Loucy (cell line): ENCODE measurements at regions not wholly inside any gene's neighbourhood (a gene's known extent, or its start where the extent isn't known, plus 50 kb on each side); places are given as distances from the start of the nearest gene placed in this dataset.
A peak's percentile ranks its signal among the peaks of the same experiment; 100 is the strongest.
"Not testable (repeated sequence)": the region's sequence is repeated elsewhere in the genome, so short reads cannot be mapped to it uniquely, and the experiment has no call there.

ENCODE experiments used
- H2AFZ ChIP-seq: fragments of 200-600 bp; sonication (generic); 2 replicates; pipeline ENCODE4 v1.6.0; 2016; ENCODE audit warnings: antibody characterized with exemption, mild to moderate bottlenecking, low read length, moderate library complexity
- H3F3A ChIP-seq: fragments of 200-600 bp; 2 replicates; pipeline ENCODE4 v1.6.0; 2016; ENCODE audit warnings: antibody characterized with exemption, low read depth, mild to moderate bottlenecking
- H3K27me3 ChIP-seq: fragments of 200-600 bp; sonication (generic); 2 replicates; pipeline ENCODE4 v1.6.1; 2014; ENCODE audit warnings: low read length, mild to moderate bottlenecking; ENCODE audit not compliant: insufficient read depth, poor library complexity, severe bottlenecking
- H3K36me3 ChIP-seq: fragments of 200-600 bp; sonication (generic); 2 replicates; pipeline ENCODE4 v1.6.1; 2016; ENCODE audit warnings: low read length; ENCODE audit not compliant: insufficient read depth
- H3K4me1 ChIP-seq: fragments of 200-600 bp; sonication (generic); 2 replicates; pipeline ENCODE4 v1.5.1; 2014; ENCODE audit warnings: low read length, mild to moderate bottlenecking; ENCODE audit not compliant: insufficient read depth, poor library complexity, severe bottlenecking
- H3K4me2 ChIP-seq: fragments of 200-600 bp; sonication (generic); 2 replicates; pipeline ENCODE4 v1.6.0; 2014; ENCODE audit warnings: antibody characterized with exemption, low read length, low read depth, mild to moderate bottlenecking; ENCODE audit not compliant: poor library complexity, severe bottlenecking
- H3K4me3 ChIP-seq: fragments of 200-600 bp; sonication (generic); 2 replicates; pipeline ENCODE4 v1.5.1; 2014; ENCODE audit warnings: low read length, mild to moderate bottlenecking, mixed read lengths; ENCODE audit not compliant: poor library complexity, severe bottlenecking
- H3K79me2 ChIP-seq: fragments of 200-600 bp; sonication (generic); 2 replicates; pipeline ENCODE4 v1.6.1; 2014; ENCODE audit warnings: low read length; ENCODE audit not compliant: insufficient read depth
- H3K9ac ChIP-seq: fragments of 200-600 bp; sonication (generic); 2 replicates; pipeline ENCODE4 v1.6.0; 2014; ENCODE audit warnings: mild to moderate bottlenecking, low read depth, low read length, moderate library complexity; ENCODE audit not compliant: poor library complexity, severe bottlenecking
- H3K9me2 ChIP-seq: fragments of 200-600 bp; sonication (generic); replicated peaks from 2 replicates; pipeline ENCODE4 v1.6.1; 2016; ENCODE audit warnings: low read depth, low read length, mixed read lengths
- H3K9me3 ChIP-seq: fragments of 200-600 bp; sonication (generic); 2 replicates; pipeline ENCODE4 v1.6.1; 2014; ENCODE audit warnings: mild to moderate bottlenecking, antibody characterized with exemption, low read length, low read depth; ENCODE audit not compliant: insufficient read depth
- H4K20me1 ChIP-seq: fragments of 200-600 bp; sonication (generic); 2 replicates; pipeline ENCODE4 v1.6.0; 2014; ENCODE audit warnings: antibody characterized with exemption, low read length, mild to moderate bottlenecking; ENCODE audit not compliant: insufficient read depth, poor library complexity, severe bottlenecking
- EZH2phosphoT487 ChIP-seq: fragments of 200-600 bp; IDR thresholded peaks from 2 replicates; pipeline ENCODE4 v1.6.1; 2018; ENCODE audit warnings: antibody characterized with exemption, mild to moderate bottlenecking, moderate library complexity, borderline replicate concordance
- TF ChIP-seq, protein P1 (sequence below): fragments of 200-600 bp; sonication (generic); conservative IDR thresholded peaks from 2 replicates; pipeline ENCODE4 v1.5.1; 2014; ENCODE audit warnings: mild to moderate bottlenecking, antibody characterized with exemption, low read length

DNA sequence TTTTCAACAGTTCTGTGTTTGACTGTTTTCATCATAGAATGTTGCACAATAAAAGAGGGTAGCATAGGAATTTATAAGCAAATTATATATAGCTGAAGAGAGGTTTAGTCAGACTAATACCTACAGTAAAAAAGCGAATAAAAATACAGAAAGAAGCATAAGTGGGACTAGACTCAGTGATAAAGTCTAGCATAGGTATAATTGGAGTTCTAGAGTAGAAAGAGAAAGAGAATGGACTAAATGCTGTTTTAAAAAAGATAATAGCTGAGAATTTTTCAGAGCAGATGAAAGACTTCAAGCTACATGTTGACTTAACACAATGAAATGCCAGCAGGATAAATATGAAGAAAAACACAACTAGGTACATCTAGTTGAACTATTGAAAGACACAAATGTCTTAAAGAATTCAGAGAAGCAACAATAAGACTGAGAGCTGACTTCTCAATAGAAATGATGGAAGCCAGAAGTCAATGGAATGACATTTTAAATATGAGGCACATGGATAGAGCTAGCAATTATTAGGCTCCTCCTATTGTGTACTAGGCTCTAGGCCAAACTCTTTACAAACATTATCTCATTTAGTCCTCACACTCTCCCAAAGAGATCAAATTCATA is 573.9 kb downstream of the ZNF608 start:
- Histone ChIP-seq H2AFZ (no peak overlapping the region), H3K9ac (no peak overlapping the region), H3K9me2 (no peaks in the 10 kb centered on the region), H3K9me3 (no peaks in the 10 kb centered on the region), H3K27me3 (no peaks in the 10 kb centered on the region), H3K4me1 (no peaks in the 10 kb centered on the region), H3K4me3 (no peak overlapping the region), H3F3A (no peaks in the 10 kb centered on the region), H3K4me2 (no peak overlapping the region), H3K79me2 (no peaks in the 10 kb centered on the region), H3K36me3 (no peaks in the 10 kb centered on the region), H4K20me1 (no peaks in the 10 kb centered on the region)
- TF ChIP-seq, protein P1, sequence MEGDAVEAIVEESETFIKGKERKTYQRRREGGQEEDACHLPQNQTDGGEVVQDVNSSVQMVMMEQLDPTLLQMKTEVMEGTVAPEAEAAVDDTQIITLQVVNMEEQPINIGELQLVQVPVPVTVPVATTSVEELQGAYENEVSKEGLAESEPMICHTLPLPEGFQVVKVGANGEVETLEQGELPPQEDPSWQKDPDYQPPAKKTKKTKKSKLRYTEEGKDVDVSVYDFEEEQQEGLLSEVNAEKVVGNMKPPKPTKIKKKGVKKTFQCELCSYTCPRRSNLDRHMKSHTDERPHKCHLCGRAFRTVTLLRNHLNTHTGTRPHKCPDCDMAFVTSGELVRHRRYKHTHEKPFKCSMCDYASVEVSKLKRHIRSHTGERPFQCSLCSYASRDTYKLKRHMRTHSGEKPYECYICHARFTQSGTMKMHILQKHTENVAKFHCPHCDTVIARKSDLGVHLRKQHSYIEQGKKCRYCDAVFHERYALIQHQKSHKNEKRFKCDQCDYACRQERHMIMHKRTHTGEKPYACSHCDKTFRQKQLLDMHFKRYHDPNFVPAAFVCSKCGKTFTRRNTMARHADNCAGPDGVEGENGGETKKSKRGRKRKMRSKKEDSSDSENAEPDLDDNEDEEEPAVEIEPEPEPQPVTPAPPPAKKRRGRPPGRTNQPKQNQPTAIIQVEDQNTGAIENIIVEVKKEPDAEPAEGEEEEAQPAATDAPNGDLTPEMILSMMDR = no peak
- no peak for TF ChIP-seq EZH2phosphoT487

DNA sequence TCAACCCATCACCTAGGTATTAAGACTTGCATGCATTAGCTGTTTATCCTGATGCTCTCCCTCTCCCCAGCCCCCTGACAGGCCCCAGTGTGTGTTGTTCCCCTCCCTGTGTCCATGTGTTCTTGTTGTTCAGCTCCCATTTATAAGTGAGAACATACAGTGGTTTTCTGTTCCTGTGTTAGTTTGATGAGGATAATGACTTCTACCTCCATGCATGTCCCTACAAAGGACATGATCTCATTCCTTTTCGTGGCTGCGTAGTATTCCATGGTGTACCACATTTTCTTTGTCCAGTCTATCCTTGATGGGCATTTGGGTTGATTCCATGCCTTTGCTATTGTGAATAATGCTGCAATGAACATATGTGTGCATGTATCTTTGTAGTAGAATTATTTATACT is 578.3 kb downstream of the ZNF608 start:
- not testable (repeated sequence) for H4K20me1 ChIP-seq, H3K9ac ChIP-seq, H3F3A ChIP-seq, H3K9me3 ChIP-seq, H3K36me3 ChIP-seq, H3K4me3 ChIP-seq, H3K27me3 ChIP-seq, H3K4me2 ChIP-seq, H3K79me2 ChIP-seq, H2AFZ ChIP-seq, H3K9me2 ChIP-seq
- peaks cover 18% of the 10 kb centered on the region for H3K4me1 ChIP-seq

DNA sequence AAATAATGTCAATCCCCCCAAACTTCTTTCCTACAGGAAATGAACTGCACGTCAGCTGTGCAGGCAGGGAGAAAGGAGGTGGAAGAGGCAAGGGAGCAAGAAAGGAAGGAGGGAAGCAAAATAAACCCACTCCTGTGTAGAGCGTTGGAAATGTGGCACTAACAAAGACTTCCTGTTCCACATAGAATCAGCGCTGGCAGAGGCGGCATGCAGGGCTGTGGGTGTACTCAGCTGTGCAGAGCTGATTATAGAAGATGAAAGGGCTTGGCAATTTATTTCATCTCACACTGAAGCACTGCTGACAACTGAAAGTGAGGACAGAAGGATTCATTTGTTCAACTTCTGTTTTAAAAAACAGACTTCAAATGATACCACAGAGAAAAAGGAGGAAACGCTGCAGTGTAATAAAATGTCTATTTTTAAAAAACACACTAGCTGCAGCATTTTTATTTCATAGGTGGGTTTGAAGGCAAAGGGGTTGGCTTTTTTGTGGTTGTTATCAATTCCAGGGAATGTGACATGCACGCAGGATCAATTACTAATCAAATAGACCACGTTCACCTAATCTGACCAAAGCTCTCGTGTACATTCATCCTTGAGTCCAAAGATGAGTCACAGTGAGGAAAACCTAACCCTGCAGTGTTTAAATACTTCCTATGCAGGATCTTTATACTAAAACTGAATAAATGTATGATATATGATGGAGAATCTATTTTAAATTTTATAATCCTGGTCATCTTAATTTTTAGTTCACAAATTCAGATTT is 583.5 kb downstream of the ZNF608 start:
- H3K79me2 ChIP-seq = no peaks in the 10 kb centered on the region
- H3K9ac ChIP-seq = peak overlapping the region; percentile 51

More for the DNA sequence above, 583.5 kb downstream of the ZNF608 start:
- H2AFZ ChIP-seq = no peak overlapping the region
- H3K36me3 ChIP-seq = no peaks in the 10 kb centered on the region
- H3K4me3 ChIP-seq = peak overlapping the region; percentile 61
- peaks cover 4% of the 10 kb centered on the region for H3F3A ChIP-seq
- TF ChIP-seq, protein P1 = no peak
- TF ChIP-seq EZH2phosphoT487 = no peak
- no peaks in the 10 kb centered on the region for H3K27me3 ChIP-seq
- peaks cover 40% of the 10 kb centered on the region for H3K4me1 ChIP-seq
- no peaks in the 10 kb centered on the region for H3K9me3 ChIP-seq
- peak overlapping the region; percentile 70 for H3K4me2 ChIP-seq
- no peaks in the 10 kb centered on the region for H3K9me2 ChIP-seq
- H4K20me1 ChIP-seq = no peaks in the 10 kb centered on the region
